ENCODE measurements at regions not wholly inside any gene's neighbourhood (a gene's known extent, or its start where the extent isn't known, plus 50 kb on each side); places are given as distances from the start of the nearest gene placed in this dataset.

DNA sequence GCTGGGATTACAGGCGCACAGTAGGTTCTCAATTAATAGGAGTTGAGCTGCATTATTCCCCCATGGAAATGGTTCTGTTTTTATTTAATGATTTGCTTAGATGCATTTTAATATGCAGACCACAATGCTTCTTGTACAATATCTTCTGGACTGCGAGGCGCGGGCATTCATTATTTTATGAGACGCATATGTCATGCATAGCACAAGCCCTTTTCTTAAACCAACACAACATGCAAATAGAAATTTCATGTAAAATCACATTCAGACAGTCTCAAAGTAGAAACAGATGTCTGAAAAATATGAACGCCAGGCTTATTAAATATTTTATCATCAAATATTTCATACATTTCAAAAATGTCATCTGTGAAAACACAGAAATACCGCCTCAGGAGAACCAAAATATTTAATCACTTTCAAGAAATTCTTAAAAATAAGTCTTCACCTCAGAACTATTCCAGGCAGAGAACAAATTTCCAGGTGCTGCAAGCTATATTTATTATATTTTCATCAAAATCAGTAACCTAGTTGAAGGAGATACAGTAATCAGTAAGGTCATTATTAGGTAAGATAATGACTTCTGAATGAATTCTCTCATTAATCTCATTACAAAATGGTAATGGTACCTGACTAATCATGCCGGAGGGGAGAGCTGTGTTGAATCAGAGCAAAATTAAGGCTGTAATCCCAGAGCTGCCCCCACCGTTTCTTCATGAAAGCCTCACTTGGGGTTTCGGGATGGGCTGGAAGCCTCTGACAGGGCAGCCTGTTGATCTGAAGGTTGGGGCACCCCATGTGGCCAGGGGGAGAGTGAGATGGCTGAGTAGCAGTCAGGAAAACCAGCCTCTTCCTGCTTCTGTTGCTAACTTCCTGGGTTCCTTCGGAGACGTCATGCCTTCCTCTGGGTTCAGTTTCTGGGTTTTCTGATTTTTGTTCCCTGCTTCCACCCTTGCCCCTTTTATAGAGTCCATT, 133.9 kb upstream of the ZNF618 start:
- no peak for DNase-seq

DNA sequence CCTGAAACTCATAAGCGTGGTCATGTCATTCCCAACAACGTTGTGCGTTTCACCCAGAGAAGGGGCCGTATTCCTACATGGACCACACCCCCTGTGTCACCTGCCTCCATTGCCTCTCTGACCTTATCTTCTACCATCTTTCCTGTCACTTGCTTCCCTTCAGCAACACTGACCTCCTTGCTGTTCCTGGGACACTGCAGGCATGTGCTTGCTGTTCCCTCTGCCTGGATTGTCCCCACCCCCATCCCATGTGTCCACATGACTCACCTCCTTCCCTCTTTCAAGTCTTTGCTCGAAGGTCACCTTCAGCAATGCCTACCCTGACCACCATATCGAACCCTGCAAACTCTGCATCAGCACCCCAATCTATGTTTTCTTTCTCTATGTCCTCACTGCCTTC, 133.2 kb upstream of the ZNF618 start:
- no peak for DNase-seq

DNA sequence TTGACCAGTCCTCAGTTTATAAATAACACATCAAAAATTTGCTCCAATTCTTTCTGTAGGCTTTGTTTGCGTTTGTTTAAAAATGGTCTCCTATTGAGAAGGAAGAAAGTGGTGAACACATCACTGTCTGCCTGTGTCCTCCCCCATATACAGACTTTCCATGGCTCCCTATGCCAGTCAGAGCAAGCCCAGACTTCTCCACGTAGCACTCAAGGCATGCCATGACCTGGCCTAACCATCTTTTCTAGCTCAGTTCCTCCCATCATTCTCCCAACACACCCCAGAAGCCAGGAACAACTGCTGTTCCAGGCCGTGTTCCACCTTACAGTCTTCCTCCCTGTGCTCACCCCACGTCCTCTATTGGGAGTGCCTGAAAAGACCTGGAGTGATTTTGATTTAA, 129.6 kb upstream of the ZNF618 start:
- DNase-seq = no peak

DNA sequence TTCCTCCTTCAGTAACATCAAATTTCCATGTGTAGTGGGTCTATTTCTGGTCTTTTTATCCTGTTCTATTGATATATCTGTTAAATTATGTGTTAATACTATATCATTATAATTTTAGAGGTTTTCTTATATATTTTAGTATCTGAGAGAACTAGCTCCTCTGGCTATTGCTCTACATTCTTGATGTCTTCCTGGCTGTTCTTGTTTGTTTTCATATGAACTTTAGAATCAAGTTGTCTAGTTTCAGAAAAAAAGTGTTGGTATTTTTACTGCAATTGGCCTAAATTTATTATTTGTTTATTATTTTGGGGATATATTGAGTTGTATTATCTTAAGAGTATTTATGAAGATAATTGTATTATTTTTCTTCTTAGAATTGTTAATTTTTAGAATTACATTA, 128.0 kb upstream of the ZNF618 start:
- DNase-seq = no peak

DNA sequence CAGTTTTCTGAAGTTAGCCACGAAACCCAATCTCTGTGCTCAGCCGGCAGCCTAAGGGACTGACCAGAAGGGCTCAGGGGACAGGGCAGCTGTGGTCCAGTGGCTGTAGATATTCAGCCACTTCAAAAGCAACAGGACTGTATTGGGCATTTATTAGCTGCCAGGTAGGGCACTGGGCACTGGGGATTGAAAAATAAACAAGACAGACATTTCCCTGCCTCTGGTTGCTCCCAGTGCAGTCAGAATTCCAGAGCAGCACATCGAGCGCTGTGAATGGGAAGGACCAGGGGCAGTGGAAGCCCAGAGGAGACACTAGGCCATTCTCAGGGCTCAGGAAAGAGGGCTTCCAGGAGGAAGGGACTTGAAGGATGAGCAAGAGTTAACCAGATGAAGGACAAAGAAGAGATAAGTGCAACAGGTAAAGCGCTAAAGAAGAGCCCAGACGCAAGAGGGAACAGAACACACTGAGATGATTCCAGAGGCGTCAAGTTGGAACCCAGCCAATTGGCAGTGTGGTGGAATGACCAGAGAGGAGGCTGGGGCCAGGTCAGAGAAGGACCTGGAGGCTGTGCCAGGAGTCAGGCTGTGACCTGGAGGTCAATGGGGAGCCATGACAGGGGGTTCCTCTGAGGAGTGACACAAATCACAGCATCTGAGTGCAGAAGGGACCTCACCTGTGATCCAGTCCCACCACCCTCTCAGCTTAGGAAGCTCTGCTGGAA, 122.5 kb upstream of the ZNF618 start:
- no peak for DNase-seq

DNA sequence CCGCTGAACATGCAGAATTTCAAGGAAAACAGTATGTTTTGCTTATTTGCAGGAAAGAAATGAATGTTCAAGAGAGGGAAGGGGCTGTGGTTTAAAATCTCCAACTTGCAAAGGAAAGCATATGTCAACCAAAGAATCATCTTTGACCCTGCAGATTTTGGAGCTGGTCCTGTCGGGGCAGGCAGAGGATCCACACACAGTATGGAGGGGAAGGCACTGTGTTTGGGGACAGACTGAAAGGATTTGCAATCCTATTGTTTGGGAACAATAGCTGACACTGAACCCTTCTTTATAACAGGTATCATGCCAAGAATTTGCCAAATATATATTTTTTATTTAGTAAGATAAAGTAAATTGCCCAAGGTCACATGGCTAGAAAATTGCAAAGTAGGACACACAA, 121.4 kb upstream of the ZNF618 start:
- DNase-seq = no peak

DNA sequence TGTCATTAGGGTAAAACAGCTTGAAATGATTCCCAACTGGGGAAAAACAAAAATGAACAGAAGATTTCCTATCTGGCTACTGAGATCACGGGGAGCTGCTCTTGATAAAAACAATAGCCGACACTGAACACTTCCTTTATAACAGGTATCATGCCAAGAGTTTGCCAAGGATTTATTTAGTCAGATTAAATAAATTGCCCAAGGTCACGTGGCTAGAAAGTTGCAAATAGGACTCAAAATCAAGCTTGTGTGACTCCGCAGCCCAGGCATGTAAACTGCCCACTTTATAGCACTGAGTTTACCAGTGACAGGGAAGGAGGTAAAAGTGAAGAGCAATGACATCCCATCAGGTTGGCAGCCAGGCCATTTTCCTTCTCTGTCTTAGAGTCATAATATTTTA, 120.7 kb upstream of the ZNF618 start:
- DNase-seq = no peak

DNA sequence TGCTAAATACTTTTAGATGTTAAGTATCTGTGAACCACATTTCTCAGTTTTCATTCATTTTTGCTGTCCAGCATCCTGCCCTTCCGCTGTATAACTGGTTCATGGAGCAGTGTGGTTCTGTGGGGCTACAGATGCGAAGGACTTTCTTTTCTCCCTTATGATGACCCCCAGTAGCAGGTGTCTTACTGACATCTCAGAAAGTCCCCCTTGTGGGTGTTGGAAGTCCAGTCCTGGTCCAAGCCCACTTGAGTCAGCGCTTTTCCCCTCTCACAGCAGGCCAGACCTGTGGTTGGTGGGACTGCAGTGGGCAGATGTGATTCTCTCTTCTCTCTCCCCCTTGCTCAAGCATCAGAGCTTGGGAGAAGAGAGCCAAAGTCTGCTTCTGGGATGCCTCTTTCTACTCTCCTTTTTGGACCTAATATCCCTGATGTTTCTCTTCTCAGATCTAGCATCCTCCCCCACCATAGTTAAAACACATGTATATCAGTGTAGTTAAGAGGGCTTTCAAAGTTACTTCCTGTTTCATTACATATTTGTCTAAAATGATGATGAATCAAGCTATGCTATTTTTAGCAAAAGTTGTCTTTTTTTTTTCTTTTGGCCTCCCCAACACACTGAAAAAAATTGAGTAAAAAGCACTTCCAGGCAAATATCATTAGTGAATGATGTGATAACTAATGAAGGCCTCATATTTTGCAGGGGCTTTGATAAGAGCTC, 119.5 kb upstream of the ZNF618 start:
- no peak for DNase-seq

DNA sequence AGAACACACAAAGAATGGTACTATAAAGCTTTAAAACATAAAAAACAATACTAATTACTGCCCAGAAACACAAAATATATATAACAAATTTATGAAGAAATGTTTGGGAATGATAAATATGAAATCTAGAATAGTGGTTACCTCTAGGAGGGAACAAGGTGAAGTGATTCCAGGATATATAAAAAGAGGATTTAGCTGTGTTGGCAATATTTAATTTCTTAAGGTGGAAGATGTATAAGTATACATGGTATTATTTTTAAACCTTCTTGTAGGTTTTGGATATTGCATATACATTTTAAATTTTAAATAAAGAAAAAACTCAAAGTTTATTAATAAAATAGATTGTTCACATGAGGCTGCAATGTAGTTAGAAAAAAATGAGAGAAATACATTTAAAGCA, 112.7 kb upstream of the ZNF618 start:
- DNase-seq = no peak

DNA sequence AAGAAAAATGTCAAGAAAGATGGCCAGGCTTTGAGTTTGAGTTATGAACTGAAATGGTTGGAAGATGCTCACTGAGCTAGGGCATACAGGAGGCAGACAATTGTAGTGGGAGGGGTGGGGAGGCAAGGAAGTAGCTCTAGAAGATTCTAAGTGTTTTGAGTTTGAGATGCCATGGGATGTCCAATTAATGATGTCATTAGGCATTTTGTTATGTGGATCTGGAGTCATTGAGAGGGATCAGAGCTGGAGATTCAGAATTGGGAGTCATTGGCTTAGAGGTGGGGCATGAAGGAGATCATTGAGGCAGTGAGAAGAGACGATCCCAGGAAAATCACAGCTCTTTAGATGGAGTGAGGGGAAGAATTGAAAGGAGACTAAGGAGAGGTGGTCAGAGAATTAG, 111.5 kb upstream of the ZNF618 start:
- no peak for DNase-seq

DNA sequence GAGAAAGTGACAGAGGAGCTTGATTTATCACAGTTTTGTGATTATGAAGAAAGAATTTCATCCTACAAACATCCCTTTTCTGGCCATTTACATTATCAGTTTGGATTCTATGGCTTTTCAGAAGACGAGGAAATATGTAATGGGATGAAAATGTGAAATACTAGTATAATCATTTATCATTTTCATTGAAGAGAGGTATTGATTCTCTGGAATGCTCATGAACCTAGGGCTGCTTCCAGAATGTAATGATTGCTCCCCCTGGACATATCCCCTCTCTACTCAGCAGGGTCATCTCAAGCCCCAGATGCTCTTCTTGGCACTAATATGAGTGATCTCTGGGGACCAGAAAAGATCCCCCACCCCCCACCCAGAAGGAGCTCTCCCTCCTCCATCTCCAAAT, 106.7 kb upstream of the ZNF618 start:
- no peak for DNase-seq

DNA sequence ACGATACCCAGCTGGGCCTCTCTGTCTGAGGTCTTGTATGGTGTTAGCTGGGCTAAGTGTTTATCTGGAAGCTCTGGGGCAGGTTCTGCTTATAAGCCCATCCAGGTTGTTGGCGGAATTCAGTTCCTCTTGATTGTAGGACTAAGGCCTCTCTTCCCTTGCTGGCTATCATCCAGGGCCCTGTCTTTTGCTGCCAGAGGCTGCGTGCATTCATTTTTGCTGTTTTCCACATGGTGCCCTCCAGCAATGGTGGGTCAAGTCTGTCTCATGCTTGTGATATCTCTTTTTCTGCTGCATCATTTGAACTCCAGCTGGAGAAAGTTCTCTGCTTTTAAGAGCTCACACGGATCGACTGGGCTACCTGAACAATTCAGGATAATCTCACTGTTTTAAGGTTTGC, 105.7 kb upstream of the ZNF618 start:
- no peak for DNase-seq

DNA sequence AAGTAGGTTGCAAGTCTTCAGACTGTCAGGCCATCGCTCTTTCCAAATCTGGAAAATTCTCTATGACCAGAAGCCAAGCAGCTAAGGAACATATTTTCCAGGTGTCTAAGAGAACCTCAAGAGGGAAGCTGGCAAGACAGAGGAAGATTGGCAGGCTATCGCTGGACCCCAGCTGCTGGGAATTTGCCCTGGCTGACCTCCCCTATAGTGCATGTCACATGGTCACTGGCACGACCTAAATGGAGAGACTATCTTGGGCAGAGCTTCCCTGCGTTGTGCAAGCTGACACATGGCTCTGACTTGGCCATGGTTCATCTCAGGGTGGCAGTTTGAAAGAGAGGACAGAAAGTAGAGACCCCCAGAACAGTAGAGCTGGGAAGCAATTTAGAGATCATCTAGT, 104.9 kb upstream of the ZNF618 start:
- no peak for DNase-seq

DNA sequence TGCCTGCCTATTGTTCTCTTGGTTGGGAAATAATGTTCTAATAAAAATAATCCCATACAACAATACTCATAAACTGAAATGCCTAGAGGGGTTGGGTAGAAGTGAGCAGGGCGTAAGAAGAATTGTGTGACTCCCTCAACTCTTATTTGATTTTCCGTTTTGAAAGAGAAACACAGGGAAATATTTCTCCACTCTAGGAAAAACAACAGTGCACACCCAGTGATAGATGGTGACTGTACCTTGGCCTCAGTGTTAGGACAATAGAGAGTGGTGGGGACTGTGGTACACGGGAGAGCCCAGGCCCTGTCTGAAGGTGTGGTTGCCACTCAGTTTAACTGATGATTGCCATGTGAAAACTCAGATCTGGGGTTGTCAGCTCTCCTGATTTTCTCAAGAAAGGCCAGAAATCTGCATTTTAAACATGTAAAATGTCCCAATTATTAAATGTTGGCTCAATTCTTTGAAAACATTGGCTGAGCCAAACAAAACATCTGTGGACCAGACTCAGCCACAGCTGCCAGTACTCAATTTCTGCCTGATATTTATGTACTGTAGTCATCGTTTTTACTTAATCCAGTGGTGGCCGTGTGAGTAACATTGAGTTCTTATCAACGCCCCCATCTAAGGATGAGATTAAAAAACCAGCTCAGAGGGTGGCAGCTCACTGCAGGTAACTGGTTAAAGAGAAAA, 103.8 kb upstream of the ZNF618 start:
- DNase-seq = no peak

DNA sequence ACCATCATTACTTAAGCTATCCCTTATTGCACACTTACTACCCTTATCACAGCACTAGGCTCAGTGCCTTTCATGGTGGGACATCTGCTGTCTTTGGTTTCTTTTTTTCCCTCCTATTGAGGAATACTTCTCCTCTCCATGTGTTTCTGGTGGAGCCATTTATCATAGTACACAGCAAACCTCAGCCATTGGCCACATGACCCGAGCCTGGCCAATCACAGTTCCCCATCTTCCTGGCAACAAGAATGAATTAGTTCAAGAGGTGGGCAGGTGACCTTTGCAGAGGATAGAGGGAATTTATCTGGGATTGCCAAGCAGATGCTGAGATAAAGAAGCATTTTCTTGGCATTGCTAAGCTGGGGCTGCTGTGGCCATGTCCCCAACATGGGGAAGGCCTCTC, 101.1 kb upstream of the ZNF618 start:
- DNase-seq = no peak

DNA sequence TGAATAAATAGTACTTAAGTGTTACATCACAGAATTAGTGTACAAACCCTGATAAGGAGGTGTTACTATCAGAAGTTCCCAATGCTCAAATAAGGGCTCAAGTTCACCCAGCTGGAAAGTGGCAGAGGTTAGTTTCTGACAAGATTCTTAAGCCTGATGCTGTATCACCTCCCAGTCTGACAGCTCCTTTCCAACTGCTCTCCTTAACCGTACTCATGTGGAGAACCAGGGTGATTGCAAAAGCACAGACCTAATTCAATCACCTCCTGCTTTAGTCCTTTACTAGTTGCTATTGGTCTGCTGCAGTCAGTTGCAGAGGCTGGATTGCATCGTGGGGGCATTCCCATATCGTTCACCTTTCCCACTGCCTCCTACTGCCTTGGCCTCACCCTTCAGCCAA, 100.4 kb upstream of the ZNF618 start:
- no peak for DNase-seq

DNA sequence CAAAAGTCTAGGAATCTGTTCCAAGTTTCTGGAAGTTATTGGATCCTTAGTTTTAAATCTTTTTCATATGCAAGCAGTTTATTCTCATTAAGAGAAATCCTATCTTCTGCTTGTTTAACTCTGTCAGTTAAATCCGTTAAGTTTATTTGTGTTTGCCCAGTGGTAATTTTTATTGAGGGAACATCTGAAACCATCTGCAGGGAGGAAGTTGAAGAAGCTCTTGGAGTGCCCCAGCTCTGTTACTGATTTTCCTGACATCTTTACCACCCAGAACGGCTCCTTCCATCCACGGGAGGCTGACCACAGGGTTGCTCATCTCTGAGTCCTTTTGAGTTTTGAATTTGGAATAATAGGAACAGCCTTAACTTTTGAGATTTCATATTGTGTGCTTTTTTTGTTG, 99.9 kb upstream of the ZNF618 start:
- no peak for DNase-seq

DNA sequence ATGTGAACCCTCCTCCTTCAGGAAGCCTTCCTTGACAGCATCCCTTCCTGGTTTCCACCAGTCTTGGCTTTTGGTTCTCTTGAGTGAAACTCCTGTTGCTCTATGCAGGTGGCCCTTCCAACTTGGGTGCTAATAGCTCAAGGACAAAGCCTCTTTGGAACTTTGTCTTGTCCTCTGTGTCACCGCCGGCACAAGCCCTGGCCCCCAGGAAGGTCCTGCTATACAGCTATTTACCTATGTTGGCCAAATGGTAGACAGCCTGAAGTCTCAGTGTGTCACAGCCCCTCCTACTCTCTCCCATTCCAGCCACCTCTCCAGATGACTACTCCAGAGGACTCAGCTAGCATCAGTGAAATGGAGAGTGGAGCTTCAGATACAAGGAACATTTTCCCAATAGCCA, 94.7 kb upstream of the ZNF618 start:
- DNase-seq = no peak

DNA sequence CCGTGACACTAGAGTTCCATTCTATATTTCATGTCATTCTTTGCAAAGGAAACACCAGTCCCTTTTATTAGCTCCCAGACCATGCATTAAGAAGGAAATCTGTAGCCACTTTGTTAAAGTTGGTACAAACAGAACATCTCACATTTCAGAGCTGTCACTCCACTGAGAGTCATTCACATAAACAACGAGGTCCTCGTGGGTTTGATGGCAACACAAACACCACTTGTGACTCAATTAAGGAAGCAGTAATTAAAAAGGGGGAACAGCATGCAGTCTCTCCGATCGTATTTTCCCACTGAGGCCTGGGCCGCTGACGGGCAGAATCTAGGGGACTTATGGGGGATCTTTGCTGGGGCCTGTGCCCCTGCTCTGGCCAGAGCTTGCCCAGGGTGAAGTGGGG, 94.2 kb upstream of the ZNF618 start:
- no peak for DNase-seq

DNA sequence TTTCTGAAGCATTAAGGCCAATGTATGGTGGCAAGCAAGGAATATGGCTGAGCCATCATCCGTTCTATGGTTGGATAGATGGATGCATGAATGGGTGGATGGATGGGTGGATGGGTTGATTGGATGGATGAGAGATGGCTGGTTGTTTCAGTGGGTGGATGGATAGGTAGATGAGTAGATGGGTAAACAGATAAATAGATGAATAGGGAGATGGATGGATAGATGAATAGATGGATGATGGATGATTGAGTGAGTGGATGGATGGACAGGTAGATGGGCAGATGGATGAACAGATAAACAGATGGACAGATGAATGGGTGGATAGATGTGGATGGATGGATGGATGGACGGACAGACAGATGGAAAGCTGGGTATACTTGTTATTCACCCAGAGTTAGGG, 92.6 kb upstream of the ZNF618 start:
- DNase-seq = no peak

DNA sequence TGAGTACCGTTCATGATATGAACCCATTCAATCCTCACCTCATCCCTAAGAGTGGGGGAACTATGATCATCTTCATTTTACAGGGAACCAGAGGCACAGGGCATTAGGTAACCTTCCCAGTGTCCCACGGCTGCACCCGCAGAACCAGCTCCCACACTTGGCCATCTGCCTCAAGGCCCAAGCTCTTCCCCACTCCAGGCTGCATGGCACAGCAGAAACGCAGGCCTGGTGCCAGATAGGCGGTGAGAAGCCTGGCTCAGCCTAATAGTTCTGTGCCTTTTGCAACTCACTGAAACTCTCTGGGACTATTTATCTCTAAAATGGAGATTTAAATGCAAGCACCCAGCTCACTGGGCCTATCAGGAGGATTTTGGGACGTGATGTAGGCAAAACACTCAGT, 90.8 kb upstream of the ZNF618 start:
- DNase-seq = no peak

DNA sequence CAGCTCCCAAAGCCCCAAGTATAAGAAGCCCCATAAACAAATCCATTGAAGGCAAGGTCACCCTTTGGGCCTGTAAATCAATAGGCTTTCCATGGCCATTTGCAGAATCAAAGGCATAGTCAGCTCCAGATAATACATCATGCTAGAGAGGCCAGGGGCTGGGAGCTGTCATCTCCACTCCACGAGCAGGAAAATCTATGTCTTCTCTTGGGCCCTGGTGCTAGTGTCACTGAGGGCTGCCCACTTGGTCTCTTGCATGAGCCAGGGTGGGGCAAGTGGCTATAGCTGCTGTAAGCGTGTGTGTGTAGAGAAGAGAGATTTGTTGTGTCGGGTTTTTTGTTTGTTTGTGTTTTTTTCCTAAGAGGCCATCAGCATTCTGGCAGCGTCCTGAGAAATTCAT, 90.0 kb upstream of the ZNF618 start:
- DNase-seq = no peak

DNA sequence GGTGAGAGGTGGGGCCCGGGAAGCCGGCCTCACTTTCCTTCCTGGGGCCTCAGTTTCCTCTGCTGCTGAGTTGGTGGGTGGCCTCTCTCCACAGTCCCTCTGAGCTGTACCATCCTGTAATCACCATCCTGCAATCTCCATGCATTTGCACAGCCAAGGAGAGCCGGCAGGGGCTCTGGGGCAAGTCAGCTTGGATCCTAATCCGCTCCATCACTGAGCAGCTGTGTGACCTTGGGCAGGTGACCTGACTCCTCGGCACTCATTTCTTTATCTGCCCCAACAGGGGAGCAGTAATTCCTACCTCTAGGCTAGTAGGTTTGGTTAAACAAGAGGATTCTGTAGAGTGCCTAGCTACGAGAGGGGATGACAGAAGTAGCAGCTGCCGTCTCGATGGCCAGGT, 88.2 kb upstream of the ZNF618 start:
- DNase-seq = no peak
